ENCODE measurements at regions not wholly inside any gene's neighbourhood (a gene's known extent, or its start where the extent isn't known, plus 50 kb on each side); places are given as distances from the start of the nearest gene placed in this dataset.
A peak's percentile ranks its signal among the peaks of the same experiment; 100 is the strongest.

GRCh38 chr4:77354550-77354949 lies 197.5 kb downstream of the CCNG2 start (continued):
- TF ChIP-seq ZBTB11 (tag by site-specific recombination; conservative IDR thresholded peaks at IDR 0.05; ENCODE audit: low read depth) = no peak

- no peak overlapping the region for H3K4me3 ChIP-seq (ENCODE audit: low read depth, low read length)
- no peaks in the 10 kb centered on the region for H3K9me3 ChIP-seq (ENCODE audit: control insufficient read depth, insufficient read depth, low read depth, low read length)
- CTCF ChIA-PET = interaction anchor here (1.0 to 4.4 kb wide), 3 partner anchors 9 to 116 kb away, joined by 3 to 37 read pairs (median 5); no protein-coding TSS in a partner anchor
- no peaks in the 10 kb centered on the region for H3K36me3 ChIP-seq (ENCODE audit: control insufficient read depth in 2 of 2, insufficient read depth in 1 of 2, low read length in 2 of 2)
- TF ChIP-seq ZNF366 (tag by site-specific recombination; conservative IDR thresholded peaks at IDR 0.05) = no peak
- no peak for TF ChIP-seq ZNF571 (tag by site-specific recombination; IDR thresholded peaks at IDR 0.05)
- TF ChIP-seq KLF1 (tag by site-specific recombination; IDR thresholded peaks at IDR 0.05) = no peak
- no peak for TF ChIP-seq ZXDB (tag by site-specific recombination; IDR thresholded peaks at IDR 0.05)
- no peak for TF ChIP-seq KLF8 (tag by site-specific recombination; IDR thresholded peaks at IDR 0.05)
- TF ChIP-seq ZBTB26 (tag by site-specific recombination; optimal IDR thresholded peaks at IDR 0.05) = no peak
- POLR2A ChIA-PET = no interaction called here
- H3K4me1 ChIP-seq (ENCODE audit: control insufficient read depth, insufficient read depth, low read length) = no peaks in the 10 kb centered on the region
- no peak overlapping the region for H3K27ac ChIP-seq (ENCODE audit: extremely low read depth, low read depth, low read length)
Measured at GRCh38 chr4:77355731-77356130, 198.7 kb downstream of the CCNG2 start.

- ChIA-PET POLR2A (no interaction called here), CTCF (interaction anchor here (0.5 to 4.4 kb wide), 23 partner anchors 8 to 1289 kb away, joined by 3 to 37 read pairs (median 4); no protein-coding TSS in a partner anchor)
- peak; percentile 52 for TF ChIP-seq ZNF654 (tag by site-specific recombination; IDR thresholded peaks at IDR 0.05; ENCODE audit: low read depth)
- TF ChIP-seq KLF7 (tag by site-specific recombination; IDR thresholded peaks at IDR 0.05; ENCODE audit: borderline replicate concordance) = no peak
- Histone ChIP-seq H3K4me3 (ENCODE audit: low read depth, low read length) (no peak overlapping the region), H3K36me3 (ENCODE audit: control insufficient read depth in 2 of 2, insufficient read depth in 1 of 2, low read length in 2 of 2) (no peaks in the 10 kb centered on the region), H3K4me1 (ENCODE audit: control insufficient read depth, insufficient read depth, low read length) (no peaks in the 10 kb centered on the region), H3K9me3 (ENCODE audit: control insufficient read depth, insufficient read depth, low read depth, low read length) (no peaks in the 10 kb centered on the region), H3K27ac (ENCODE audit: extremely low read depth, low read depth, low read length) (no peak overlapping the region)
Measured at GRCh38 chr4:77358315-77358928, 201.4 kb downstream of the CCNG2 start.

GRCh38 chr4:77360451-77360850 lies 203.4 kb downstream of the CCNG2 start:
- Histone ChIP-seq H3K36me3 (ENCODE audit: control insufficient read depth in 2 of 2, insufficient read depth in 1 of 2, low read length in 2 of 2) (no peaks in the 10 kb centered on the region), H3K4me1 (ENCODE audit: control insufficient read depth, insufficient read depth, low read length) (no peaks in the 10 kb centered on the region), H3K4me3 (ENCODE audit: low read depth, low read length) (no peak overlapping the region), H3K9me3 (ENCODE audit: control insufficient read depth, insufficient read depth, low read depth, low read length) (no peaks in the 10 kb centered on the region), H3K27ac (ENCODE audit: extremely low read depth, low read depth, low read length) (no peak overlapping the region)
- TF ChIP-seq ZNF768 (tag by site-specific recombination; IDR thresholded peaks at IDR 0.05) = no peak
- no peak for TF ChIP-seq ZNF280C (tag by site-specific recombination; IDR thresholded peaks at IDR 0.05)
- TF ChIP-seq ZFP3 (tag by site-specific recombination; IDR thresholded peaks at IDR 0.05; ENCODE audit: low read depth) = no peak
- CTCF ChIA-PET = interaction anchor here (0.8 to 4.4 kb wide), 3 partner anchors 56 to 121 kb away, joined by 3 to 37 read pairs (median 3); no protein-coding TSS in a partner anchor
- POLR2A ChIA-PET = no interaction called here
